Endothelial cell of umbilical vein (primary cell): ENCODE measurements at regions not wholly inside any gene's neighbourhood (a gene's known extent, or its start where the extent isn't known, plus 50 kb on each side); places are given as distances from the start of the nearest gene placed in this dataset.

Experiments used
- CTCF ChIP-seq, 2 donors: IDR thresholded peaks; 1 replicate in 1 of 2; 2 replicates in 1 of 2; pipeline ENCODE4 v1.5.1; 2011; ENCODE audit warnings: low read length in 2 of 2, mild to moderate bottlenecking in 2 of 2, moderate library complexity in 2 of 2, control low read depth in 1 of 2, inconsistent platforms in 1 of 2, low read depth in 1 of 2; ENCODE audit not compliant: insufficient read depth in 1 of 2; ENCODE audit errors: extremely low read depth in 1 of 2
- EZH2 ChIP-seq: IDR thresholded peaks from 2 replicates; pipeline ENCODE4 v1.6.1; 2012; ENCODE audit warnings: borderline replicate concordance, low read depth, mild to moderate bottlenecking, moderate library complexity, low read length, inconsistent platforms; ENCODE audit not compliant: severe bottlenecking
- GATA2 ChIP-seq: IDR thresholded peaks from 2 replicates; pipeline ENCODE4 v1.7.0; 2011; ENCODE audit warnings: low read depth, mild to moderate bottlenecking, moderate library complexity, mixed read lengths, low read length; ENCODE audit not compliant: insufficient read length, insufficient read depth
- MYC ChIP-seq: IDR thresholded peaks from one replicate; pipeline ENCODE4 v1.6.1; 2011; ENCODE audit warnings: mild to moderate bottlenecking, low read depth, low read length
- POLR2A ChIP-seq: IDR thresholded peaks from 2 replicates; pipeline ENCODE4 v1.6.1; 2012; ENCODE audit warnings: low read depth, mild to moderate bottlenecking, control low read depth, low read length
- POLR2AphosphoS5 ChIP-seq: IDR thresholded peaks from 2 replicates; pipeline ENCODE4 v1.6.1; 2012; ENCODE audit warnings: low read depth, mild to moderate bottlenecking, control low read depth, low read length, moderate library complexity; ENCODE audit not compliant: insufficient read depth

DNA sequence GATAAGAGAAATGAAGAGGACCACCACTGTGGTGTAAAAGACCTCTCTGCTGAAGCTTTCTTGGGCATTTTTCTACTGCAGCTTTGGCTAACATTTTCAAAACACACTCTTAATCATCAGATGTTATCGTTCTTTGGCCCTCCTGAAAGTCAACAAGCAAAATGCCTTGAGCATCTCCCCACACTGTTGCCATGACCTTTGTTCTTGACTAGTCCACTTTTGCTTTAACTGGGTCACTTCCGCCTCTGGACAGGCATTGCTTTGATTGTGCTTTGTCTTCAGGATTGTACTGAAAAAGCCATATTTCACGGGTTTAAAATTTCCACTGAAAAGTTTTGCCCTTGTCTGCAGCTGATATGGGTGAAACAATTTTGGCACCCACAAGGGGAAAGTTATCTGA lies 107.8 kb upstream of the CXCL12 start:
- no peak for TF ChIP-seq EZH2
- TF ChIP-seq POLR2AphosphoS5, result no peak
- no peak for TF ChIP-seq CTCF (IDR thresholded peaks at IDR 0.05; ENCODE audit: extremely low read depth in 1 of 2, insufficient read depth in 1 of 2, low read depth in 1 of 2, low read length in 2 of 2)
- no peak for TF ChIP-seq POLR2A
- TF ChIP-seq MYC, result no peak
- TF ChIP-seq GATA2, result no peak
